B cell (primary cell): ENCODE measurements at regions not wholly inside any gene's neighbourhood (a gene's known extent, or its start where the extent isn't known, plus 50 kb on each side); places are given as distances from the start of the nearest gene placed in this dataset.

Experiments
- ATAC-seq: fragments of 200-7000 bp; cut with Tn5 transposase; one replicate; pipeline ENCODE4 v1.10.0; 2021; ENCODE audit warnings: low read depth, mild to moderate bottlenecking, moderate number of reproducible peaks, moderate library complexity
- CTCF ChIA-PET: fragments of 350-600 bp; sonication (Branson Sonifier 250); formaldehyde crosslinking; loops from one replicate; lab custom pipeline; 2021; ENCODE audit warnings: antibody characterized with exemption, inconsistent platforms; lab: Charles Lee
- POLR2A ChIA-PET: fragments of 350-600 bp; sonication (Branson Sonifier 250); formaldehyde crosslinking; loops from one replicate; lab custom pipeline; 2021; ENCODE audit warnings: antibody characterized with exemption; lab: Charles Lee
- DNase-seq: peaks from one replicate; pipeline ENCODE4 v3.0.0; 2013
- H2AFZ ChIP-seq: 2 replicates; pipeline ENCODE4 v1.6.1; 2012; ENCODE audit warnings: mild to moderate bottlenecking, low read depth, low read length; ENCODE audit not compliant: insufficient read depth, poor library complexity, severe bottlenecking
- H3K27ac ChIP-seq, 2 donors: 1 replicate in 1 of 2; 2 replicates in 1 of 2; pipeline ENCODE4 v1.5.1; 2012 to 2013; ENCODE audit warnings: low read length in 2 of 2, mild to moderate bottlenecking in 2 of 2, moderate library complexity in 1 of 2
- H3K27me3 ChIP-seq, 4 experiments: fragments of 200-600 bp in 1 of 4; sonication (generic) in 1 of 4; replicated peaks in 1 of 4; 1 replicate in 2 of 4; 2 replicates in 2 of 4; pipeline versions ENCODE4 v1.6.1 to v1.7.0; 2013 to 2016; ENCODE audit warnings: low read length in 3 of 4, mild to moderate bottlenecking in 2 of 4, mixed read lengths in 1 of 4, moderate library complexity in 1 of 4; ENCODE audit not compliant: insufficient read depth in 4 of 4, control insufficient read depth in 3 of 4; ENCODE audit errors: control extremely low read depth in 1 of 4
- H3K36me3 ChIP-seq, 2 experiments: replicated peaks in 1 of 2; 1 replicate in 1 of 2; 2 replicates in 1 of 2; pipeline versions ENCODE4 v1.6.1 to v1.7.1; 2013; ENCODE audit warnings: low read length in 1 of 2; ENCODE audit not compliant: insufficient read depth in 2 of 2, control insufficient read depth in 1 of 2; ENCODE audit errors: control extremely low read depth in 1 of 2, extremely low read depth in 1 of 2
- H3K4me1 ChIP-seq, 2 donors: fragments of 200-600 bp in 1 of 2; sonication (generic) in 1 of 2; 1 replicate in 1 of 2; 2 replicates in 1 of 2; pipeline versions ENCODE4 v1.5.1 to v1.6.1; 2013 to 2017; ENCODE audit warnings: low read length in 2 of 2; ENCODE audit not compliant: control insufficient read depth in 2 of 2, insufficient read depth in 2 of 2
- H3K4me2 ChIP-seq: replicated peaks from 2 replicates; pipeline ENCODE3; 2012; ENCODE audit warnings: mild to moderate bottlenecking, low read depth, low read length; ENCODE audit not compliant: poor library complexity, severe bottlenecking
- H3K4me3 ChIP-seq, 5 experiments: fragments of 200-600 bp in 1 of 5; sonication (generic) in 1 of 5; 1 replicate in 3 of 5; 2 replicates in 2 of 5; pipeline versions ENCODE4 v1.5.1 to v1.7.0; 2011 to 2016; ENCODE audit warnings: low read length in 4 of 5, mild to moderate bottlenecking in 4 of 5, low read depth in 2 of 5, control low read depth in 1 of 5, moderate library complexity in 1 of 5; ENCODE audit not compliant: insufficient read depth in 1 of 5; ENCODE audit errors: control extremely low read depth in 1 of 5, extremely low read depth in 1 of 5
- H3K79me2 ChIP-seq: fragments of 200-600 bp; sonication (generic); one replicate; pipeline ENCODE4 v1.6.0; 2016; ENCODE audit warnings: low read length; ENCODE audit not compliant: control insufficient read depth, insufficient read depth
- H3K9ac ChIP-seq: fragments of 200-600 bp; sonication (generic); 2 replicates; pipeline ENCODE4 v1.6.1; 2017; ENCODE audit warnings: mild to moderate bottlenecking, low read length, moderate library complexity
- H3K9me3 ChIP-seq, 3 donors: one replicate each; pipeline versions ENCODE4 v1.6.1 to v1.7.1; 2013; ENCODE audit warnings: low read length in 2 of 3; ENCODE audit not compliant: control insufficient read depth in 2 of 3, insufficient read depth in 1 of 3; ENCODE audit errors: control extremely low read depth in 1 of 3
- H4K20me1 ChIP-seq: 2 replicates; pipeline ENCODE4 v1.6.0; 2012; ENCODE audit warnings: mild to moderate bottlenecking, low read length; ENCODE audit not compliant: insufficient read depth, control insufficient read depth, poor library complexity, severe bottlenecking
- H3K27ac Mint-ChIP-seq: one replicate; pipeline ENCODE4 v1.8.0; 2021; ENCODE audit warnings: mixed read lengths
- H3K27me3 Mint-ChIP-seq: one replicate; pipeline ENCODE4 v1.8.0; 2021; ENCODE audit warnings: mixed read lengths
- H3K4me1 Mint-ChIP-seq: one replicate; pipeline ENCODE4 v1.8.0; 2021; ENCODE audit warnings: mixed read lengths
- H3K4me3 Mint-ChIP-seq: one replicate; pipeline ENCODE4 v1.8.0; 2021; ENCODE audit warnings: mixed read lengths
- H3K9me3 Mint-ChIP-seq: one replicate; pipeline ENCODE4 v1.8.0; 2022; ENCODE audit warnings: mixed read lengths; ENCODE audit not compliant: insufficient read depth
- EZH2 ChIP-seq: IDR thresholded peaks from 2 replicates; pipeline ENCODE4 v1.6.1; 2012; ENCODE audit warnings: borderline replicate concordance, low read depth, mild to moderate bottlenecking, moderate library complexity, low read length; ENCODE audit not compliant: insufficient read depth, poor library complexity, severe bottlenecking
- WGBS: methylation state at CpG from one replicate; pipeline ENCODE4 v1.1.5; 2013; ENCODE audit warnings: missing lambda C conversion rate; ENCODE audit not compliant: insufficient coverage; 5-methylcytosine and 5-hydroxymethylcytosine counted together
- intact Hi-C: fragments of 100-400 bp; cut with micrococcal nuclease; formaldehyde crosslinking; loops from one replicate; pipeline ENCODE4 v1.10.0; 2022
- TF ChIP-seq, protein P1 (sequence below): fragments of 200-600 bp; IDR thresholded peaks from one replicate; pipeline ENCODE4 v1.8.0; 2022; ENCODE audit warnings: antibody characterized with exemption, mild to moderate bottlenecking

DNA sequence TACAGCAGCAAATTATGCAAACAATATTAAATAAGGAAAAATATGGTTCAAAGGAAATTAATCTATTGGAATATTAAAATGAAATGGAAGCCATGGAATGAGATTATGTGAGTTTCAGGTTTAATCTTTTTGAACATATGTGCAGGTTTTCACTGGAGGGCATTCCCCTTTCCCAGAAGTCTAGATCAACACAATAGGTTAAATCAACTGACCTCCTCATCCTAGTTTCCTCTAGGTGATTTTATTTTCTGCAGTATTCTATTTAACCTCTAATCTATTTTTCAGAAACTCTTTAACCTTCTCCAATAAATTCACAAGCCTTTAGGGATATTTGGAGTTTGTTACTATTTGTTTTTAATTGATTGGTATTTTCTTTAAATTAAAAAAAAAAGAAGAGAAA is 2657.6 kb upstream of the PCDH20 start:
- Histone ChIP-seq H4K20me1 (no peaks in the 10 kb centered on the region), H3K36me3 (no peaks in the 10 kb centered on the region), H2AFZ (no peak overlapping the region), H3K79me2 (no peaks in the 10 kb centered on the region), H3K4me1 (no peaks in the 10 kb centered on the region), H3K9ac (no peak overlapping the region), H3K4me2 (no peak overlapping the region), H3K4me3 (no peak overlapping the region), H3K27ac (no peak overlapping the region), H3K9me3 (peaks cover 0 to 17% (median 0%) of the 10 kb centered on the region in 3 donors), H3K27me3 (no peaks in the 10 kb centered on the region)
- H3K27me3 Mint-ChIP-seq = no peaks in the 10 kb centered on the region
- no peak for DNase-seq
- no peak for ATAC-seq
- ChIA-PET CTCF (no interaction called here), POLR2A (no interaction called here)
- intact Hi-C loops = no loop called here
- H3K9me3 Mint-ChIP-seq = no peaks in the 10 kb centered on the region
- no peak overlapping the region for H3K4me3 Mint-ChIP-seq
- TF ChIP-seq, protein P1, sequence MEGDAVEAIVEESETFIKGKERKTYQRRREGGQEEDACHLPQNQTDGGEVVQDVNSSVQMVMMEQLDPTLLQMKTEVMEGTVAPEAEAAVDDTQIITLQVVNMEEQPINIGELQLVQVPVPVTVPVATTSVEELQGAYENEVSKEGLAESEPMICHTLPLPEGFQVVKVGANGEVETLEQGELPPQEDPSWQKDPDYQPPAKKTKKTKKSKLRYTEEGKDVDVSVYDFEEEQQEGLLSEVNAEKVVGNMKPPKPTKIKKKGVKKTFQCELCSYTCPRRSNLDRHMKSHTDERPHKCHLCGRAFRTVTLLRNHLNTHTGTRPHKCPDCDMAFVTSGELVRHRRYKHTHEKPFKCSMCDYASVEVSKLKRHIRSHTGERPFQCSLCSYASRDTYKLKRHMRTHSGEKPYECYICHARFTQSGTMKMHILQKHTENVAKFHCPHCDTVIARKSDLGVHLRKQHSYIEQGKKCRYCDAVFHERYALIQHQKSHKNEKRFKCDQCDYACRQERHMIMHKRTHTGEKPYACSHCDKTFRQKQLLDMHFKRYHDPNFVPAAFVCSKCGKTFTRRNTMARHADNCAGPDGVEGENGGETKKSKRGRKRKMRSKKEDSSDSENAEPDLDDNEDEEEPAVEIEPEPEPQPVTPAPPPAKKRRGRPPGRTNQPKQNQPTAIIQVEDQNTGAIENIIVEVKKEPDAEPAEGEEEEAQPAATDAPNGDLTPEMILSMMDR = no peak
- TF ChIP-seq EZH2 = no peak
- no peak overlapping the region for H3K27ac Mint-ChIP-seq
- no peaks in the 10 kb centered on the region for H3K4me1 Mint-ChIP-seq

DNA sequence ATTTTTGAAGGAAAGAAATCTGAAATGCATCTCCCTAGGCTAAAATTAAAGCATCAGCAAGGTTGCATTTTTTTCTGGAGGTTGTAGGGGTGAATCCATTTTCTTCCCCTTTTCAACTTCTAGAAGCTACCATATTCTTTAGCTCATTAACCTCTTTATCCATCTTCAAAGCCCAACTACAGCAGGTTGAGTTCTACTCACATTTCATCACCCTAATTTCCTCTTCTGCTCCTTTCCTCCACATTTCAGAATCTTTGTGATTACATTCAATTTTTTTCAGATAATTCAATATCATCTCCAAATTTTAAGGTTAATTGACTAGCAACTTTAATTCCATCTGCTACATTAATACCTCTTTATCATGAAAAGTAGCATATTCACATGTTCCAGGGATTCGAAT is 2655.7 kb upstream of the PCDH20 start:
- no peak overlapping the region for H3K27ac ChIP-seq
- H3K27me3 Mint-ChIP-seq = no peaks in the 10 kb centered on the region
- DNase-seq (no peak), ATAC-seq (no peak)
- no peak overlapping the region for H3K27ac Mint-ChIP-seq
- H3K36me3 ChIP-seq = no peaks in the 10 kb centered on the region
- CTCF ChIA-PET = no interaction called here
- no peaks in the 10 kb centered on the region for H3K27me3 ChIP-seq
- WGBS = no CpG with 5 or more reads among the region's 1 CpG
- H3K4me3 ChIP-seq = no peak overlapping the region
- H3K9me3 Mint-ChIP-seq = no peaks in the 10 kb centered on the region
- POLR2A ChIA-PET = no interaction called here
- H4K20me1 ChIP-seq = no peaks in the 10 kb centered on the region
- peaks cover 0 to 8% (median 0%) of the 10 kb centered on the region in 3 donors for H3K9me3 ChIP-seq
- no peaks in the 10 kb centered on the region for H3K79me2 ChIP-seq
- no peak for TF ChIP-seq EZH2
- TF ChIP-seq, protein P1 = no peak
- no peak overlapping the region for H3K4me2 ChIP-seq
- H3K4me1 Mint-ChIP-seq = no peaks in the 10 kb centered on the region
- no peaks in the 10 kb centered on the region for H3K4me1 ChIP-seq
- H3K9ac ChIP-seq = no peak overlapping the region
- no peak overlapping the region for H3K4me3 Mint-ChIP-seq
- intact Hi-C loops = no loop called here
- no peak overlapping the region for H2AFZ ChIP-seq
